GM21786 (cell line): ENCODE measurements at regions not wholly inside any gene's neighbourhood (a gene's known extent, or its start where the extent isn't known, plus 50 kb on each side); places are given as distances from the start of the nearest gene placed in this dataset.
"Not testable (repeated sequence)": the region's sequence is repeated elsewhere in the genome, so short reads cannot be mapped to it uniquely, and the experiment has no call there.

Source experiments
- ATAC-seq: cut with Tn5 transposase; IDR thresholded peaks from one replicate; pipeline ENCODE4 v1.9.1; 2021; ENCODE audit not compliant: unreplicated experiment

DNA sequence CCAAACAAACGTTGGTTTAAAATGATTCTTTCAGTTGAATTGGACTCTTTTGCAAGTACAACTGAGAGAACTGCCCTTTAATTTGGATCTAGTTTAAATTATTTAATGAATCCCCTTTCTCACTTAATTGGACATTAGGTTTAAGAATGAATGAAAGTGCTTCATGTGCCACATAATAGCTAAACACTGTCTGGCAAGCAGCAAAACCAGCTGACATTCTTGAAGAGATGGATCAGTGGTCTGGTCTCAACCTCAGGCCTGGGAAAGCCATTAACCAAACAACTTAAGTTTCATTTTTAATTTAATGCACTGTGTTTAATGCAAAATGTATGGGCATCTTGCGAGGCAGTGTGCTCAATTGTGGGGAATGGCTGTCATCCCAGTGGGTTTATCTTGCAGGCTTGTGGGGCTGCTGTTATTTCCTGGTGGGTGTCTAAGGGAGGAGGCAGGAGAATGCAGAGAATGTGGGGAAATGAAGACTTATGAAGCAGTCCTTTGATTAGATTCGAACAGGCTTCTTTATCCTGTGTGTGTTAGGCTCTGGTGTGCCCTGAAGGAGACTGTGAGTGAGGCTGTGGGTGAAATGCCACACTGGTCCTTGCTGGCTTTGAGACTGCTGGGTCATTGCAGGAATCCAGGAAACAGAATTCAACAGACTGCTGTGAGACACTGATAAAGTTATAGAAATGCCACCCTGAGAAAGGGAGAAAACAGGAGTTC is 144.1 kb upstream of the PELI2 start:
- no peak for ATAC-seq

DNA sequence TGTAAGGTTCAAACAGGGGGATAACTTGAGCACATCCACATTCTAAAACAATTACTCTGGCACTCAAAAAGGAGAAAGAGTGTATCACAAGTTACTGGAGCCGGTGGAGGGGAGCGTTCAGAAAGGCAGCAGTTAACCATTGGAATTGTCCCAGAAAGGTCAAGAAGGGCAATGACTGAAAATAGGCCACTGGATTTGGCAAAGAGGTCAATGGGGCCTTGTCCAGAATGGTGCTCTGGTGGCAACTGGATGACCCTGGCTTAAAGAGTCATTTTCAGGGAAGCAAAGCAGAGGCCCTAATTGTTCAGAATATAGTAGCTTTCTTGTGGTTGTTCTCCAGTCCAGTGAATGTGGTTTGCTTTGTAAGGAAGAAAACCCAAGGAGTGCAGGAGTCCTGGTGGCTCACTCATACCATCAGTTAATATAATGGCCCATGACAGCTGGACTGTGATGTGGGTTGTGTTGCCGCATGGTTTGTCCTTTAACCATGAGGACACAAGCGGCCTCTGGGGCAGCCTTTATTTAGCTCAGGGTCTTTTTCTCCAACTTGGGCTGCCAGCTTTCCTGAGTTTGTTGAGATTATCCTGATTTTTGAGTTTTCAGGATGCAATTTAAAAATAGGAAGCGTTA is 142.8 kb upstream of the PELI2 start:
- ATAC-seq: no peak

DNA sequence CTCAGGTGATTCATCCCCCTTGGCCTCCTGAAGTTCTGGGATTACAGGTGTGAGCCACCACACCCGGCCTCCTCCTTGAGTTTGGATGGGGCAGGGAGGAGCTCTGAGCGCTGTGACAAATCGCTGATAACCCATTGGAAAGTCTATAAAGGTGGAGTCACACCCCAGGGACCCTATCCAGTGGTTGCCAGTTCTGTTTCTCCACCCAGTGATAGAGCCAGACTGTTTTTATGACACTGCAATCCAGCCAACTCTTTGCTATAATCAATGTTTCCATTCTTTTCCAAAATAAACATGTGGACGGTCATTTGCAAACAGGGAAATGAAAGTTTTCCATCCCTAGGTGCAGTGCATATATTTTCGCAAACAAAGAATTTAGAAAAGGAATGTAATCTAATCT is 142.0 kb upstream of the PELI2 start:
- ATAC-seq: no peak

DNA sequence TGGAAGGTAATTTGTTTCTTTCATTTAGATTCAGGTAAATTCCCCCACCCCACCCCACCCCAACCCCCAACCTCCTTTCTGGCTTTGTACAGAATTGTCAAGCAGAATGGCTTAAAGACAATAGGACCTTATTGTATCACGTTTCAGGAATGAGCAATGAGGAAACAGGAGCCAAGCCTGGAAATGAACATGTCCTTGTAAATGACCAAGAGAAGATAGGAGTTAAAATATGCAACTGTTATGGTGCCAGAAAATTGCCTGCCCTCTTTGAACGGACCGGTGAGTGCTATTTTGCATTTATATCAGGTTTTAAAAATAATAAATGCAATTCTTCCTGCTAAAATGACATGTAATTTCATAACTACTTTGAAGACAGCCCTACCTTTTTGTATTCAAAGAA is 141.6 kb upstream of the PELI2 start:
- no peak for ATAC-seq

DNA sequence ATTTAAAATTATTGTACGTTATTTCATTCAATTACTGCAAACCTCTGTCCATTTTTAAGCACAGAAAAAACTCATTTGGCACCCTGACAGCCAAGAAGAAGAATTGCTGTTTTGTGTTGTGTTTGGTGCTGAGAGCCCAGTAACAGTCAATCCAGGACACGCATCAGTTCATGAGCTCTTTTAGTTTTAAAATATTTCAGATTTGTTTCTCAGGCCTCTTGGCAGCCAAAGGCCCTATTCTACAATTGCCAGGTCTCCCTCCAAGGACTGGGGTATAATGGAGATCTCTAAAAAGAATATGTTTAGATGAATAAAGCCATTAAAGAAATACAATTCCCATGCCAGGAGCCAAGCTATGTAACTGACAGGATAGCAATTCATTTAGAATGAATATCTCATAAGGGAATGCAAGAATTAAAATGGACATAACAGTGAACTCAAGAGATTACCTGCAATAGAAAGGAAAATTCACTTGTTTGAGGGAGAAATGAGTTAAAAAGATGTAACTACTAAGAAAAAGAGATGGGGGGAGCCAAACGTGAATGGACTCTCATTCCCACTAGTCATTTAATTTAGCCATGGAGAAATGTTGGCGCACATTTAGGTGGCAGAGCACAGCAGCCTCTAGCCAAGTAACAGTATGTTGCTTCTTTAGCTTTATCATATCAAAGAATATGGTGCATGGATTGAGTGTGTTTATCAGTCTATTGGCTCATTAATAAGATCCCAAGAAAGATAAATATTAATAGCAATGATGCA is 140.6 kb upstream of the PELI2 start:
- no peak for ATAC-seq

DNA sequence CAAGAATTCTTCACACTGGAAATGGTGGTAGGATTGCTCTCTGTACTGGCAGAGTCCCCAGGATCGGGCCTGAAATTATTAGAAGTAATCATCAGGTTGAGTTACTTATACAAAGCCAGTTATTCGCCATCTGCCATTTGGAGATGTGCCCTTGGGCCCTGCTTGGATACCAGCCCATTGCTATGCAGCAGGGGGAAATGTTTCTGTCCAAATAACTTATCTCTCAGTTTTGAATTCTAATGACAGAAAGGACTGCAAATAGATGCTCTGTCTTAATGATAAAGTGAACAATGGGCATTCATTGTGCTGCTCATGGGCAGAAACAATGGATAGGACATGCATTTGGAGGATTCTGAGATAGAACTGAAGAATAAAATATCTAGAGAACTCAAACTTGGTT is 139.1 kb upstream of the PELI2 start:
- ATAC-seq: no peak

DNA sequence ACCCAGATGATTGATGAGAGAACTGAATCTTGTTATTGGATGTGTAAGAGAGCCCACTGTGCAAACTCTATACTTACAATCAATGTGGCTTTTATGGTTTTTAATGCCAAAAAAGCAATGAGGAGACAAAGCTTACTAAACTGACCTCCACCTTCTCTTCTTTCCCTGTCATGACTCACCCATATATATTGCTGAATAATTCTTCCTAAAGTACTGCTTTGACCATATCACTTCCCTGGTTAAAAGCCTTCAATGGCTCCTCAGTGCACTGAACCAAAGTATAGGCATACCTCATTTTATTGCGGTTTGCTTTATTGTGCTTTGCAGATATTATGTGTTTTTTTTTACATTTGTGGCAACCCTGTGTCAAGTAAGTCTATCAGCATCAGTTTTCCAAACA is 138.4 kb upstream of the PELI2 start:
- no peak for ATAC-seq

DNA sequence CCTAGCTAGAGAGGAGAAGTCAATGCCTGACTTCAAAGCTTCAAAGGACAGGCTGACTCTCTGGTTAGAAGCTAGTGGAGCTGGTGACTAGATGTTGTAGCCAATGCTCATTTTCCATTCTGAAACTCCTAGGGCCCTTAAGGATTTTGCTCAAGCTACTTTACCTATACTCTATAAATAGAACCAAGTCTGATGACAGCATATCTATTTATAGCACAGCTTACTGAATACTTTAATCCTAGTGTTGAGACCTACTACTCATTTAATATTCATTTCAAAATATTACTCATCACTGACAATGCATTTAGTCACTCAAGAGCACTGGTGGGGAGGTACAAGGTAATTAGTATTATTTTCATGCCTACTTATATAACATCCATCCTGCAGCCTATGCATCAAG is 137.2 kb upstream of the PELI2 start:
- no peak for ATAC-seq

DNA sequence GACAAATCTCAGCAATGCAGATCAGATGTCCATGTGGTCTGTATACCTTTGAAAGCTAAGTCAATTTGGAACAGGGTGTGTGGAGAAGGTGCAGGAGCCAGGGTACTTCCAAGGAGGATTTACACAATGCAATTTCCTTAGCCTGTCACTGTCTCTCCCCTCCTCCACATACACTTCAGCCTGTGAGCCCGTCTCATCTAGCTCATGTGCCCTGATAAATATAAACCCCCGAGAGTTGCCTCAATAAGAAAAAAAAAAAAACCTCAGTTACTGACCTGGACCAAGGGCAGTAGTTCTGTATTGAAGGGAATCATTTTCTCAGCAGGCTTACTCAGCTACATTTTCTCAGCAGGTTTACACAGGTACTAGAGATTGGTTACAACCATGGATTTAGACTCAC is 132.1 kb upstream of the PELI2 start:
- no peak for ATAC-seq

DNA sequence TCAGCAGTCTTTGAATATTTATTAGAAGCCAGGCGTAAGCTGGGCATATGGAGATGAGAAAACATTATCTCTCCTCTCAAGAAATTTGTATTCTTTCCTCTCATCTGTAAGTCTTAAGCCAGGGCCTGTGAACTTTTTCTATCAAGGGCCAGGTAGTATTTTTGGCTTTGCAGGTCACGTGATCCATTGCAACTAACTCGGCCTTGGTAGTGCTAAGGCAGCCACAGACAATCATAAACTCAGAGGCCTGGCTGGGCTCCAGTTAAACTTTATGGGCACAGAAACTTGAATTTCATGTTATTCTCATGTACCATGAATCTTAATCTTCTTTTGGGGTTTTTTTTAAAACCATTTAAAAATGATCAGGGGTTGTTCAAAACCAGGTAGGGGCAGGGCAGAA is 117.4 kb upstream of the PELI2 start:
- ATAC-seq: no peak

DNA sequence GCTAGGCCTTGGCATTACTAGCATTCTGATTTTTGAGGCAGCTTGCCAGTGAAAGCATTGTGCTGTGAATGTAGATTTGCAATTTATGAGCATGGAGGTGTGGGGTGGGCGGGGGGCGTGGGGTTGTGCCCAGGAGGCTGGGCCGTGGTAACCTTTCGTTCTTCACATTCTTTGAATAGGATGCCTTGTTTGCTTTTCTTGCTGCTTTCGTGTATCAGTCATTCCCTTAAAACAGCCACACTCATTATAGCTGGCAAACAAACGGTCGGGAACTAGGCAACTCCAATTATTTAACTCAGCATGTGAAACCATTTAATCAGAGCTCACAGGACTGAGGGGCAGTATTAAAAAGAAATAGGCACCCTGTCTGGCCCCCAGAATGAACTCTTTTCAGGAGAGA is 115.9 kb upstream of the PELI2 start:
- no peak for ATAC-seq

DNA sequence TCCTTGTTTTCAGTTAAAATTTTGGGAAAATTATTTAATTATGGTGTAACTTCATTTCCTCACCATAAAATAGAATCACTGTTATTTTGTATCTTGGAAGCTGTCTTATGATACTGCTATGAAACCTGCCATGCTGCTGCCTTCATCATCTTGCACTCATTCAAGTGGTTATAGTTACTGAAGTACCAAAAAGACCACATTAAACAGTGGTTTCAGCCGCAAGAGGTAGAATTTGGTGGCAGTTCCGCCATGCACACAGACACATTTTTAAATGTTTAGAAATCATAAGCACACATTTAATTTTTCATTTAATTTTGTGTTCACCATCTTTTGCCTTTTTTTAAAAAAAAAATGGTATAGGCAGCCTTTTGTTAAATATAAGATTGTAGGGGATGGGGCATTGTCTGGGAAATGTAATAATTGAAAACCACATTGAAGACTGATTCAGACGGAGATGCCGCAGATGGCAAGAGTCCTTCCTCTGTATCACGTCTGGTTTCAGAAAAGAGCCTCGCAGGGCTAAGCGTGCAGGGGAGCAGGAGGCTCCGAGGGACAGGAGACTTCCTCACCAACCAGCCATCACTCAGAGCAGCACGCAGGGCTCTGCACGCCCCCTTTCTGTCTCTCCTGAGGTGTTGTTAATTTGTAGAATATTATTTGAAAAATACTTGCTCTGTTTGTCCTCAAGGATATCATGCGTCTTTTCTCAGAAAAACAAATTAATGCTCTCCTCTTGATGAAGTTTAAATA is 115.2 kb upstream of the PELI2 start:
- ATAC-seq: peak; percentile 61

DNA sequence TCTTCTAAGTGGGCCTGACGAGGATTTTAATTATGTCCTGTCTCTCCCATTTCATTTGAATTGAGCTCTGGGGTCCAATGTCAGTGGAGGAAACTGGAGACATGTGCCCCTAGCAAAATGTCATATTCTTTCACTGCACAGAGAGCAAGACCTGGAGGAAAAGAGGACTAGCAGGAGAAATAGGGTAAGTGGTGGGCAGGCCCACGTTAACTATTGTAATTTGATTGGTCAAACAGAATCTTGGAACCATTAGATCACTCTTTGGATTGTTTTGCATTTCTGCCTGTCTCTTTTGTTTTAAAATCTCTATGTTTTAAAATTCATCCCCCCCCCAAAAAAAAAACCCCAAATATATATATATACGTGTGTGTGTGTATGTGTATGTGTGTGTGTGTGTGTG is 113.9 kb upstream of the PELI2 start:
- no peak for ATAC-seq

DNA sequence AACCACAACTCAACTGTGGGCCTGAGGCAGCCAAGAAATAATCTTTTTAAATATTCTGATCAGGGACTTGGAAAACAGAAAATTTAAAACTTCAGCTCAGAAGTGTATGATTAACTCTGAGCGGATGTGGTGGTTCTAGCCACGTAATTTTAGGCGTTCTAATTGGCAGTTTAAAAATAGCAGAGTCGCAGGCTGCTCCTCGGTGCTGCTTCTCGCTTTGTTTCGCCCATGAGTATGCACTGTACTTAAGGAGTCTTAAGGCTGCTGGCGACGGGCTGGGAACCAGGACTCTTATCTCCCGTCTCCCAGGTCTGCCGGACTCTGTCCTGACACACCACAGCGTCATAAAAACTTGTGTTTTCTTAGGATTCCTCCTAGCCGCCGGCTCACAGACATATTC is 113.4 kb upstream of the PELI2 start:
- ATAC-seq: peak; percentile 88

DNA sequence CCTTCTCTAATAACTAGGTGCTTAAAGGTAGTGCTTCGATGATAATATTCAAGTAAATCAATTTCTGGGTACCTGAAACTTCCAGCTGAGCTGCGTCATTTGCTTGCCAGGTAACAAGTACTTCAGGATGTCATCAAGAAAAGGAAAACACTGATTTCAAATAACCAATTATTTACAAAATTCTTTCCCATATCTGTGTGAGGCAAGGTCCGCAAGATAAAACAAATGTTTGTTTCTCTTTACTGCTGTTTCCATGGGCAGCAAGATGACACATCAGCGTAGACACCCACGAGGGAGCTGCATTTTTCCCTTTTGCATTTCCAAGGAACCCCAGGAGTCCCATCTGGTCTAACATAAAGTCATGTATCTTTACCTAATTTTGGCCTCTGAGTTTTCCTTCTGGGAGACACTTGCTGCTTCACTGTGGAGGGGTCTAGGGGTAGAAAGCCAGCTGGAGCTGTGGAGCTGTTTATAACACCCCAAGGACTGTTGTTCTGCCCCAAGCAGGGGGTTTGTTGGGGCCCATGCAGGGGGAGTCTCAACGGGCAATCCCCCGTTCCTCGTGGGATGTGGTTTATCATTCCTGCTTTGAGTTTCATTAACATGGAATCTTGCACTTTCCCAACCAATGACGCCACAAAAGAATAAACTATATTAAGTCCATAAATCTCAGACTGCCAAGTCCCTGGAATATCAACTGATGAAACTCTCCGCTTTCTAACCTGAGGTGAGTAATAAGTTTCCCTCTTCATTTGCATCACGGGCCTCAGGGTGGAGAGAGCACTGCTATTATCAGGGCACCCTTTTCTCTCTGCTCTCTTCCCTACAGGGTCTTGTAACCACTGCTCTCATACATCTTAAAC is 112.8 kb upstream of the PELI2 start:
- ATAC-seq: peak; percentile 5

DNA sequence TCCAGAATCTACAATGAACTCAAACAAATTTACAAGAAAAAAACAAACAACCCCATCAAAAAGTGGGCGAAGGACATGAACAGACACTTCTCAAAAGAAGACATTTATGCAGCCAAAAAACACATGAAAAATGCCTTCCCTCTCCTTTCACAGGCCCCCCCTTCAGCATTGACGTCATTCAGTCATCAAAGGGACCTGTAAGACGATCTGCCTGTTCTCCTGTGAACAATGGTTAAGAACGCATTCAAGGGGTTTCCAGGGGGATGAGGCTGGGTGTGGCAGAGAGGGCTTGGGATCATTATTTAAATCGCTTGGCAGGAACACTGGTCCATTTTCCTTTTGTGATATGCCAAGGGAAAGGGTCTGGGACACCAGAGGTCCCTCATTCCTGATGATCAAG is 110.7 kb upstream of the PELI2 start:
- ATAC-seq: not testable (repeated sequence)

DNA sequence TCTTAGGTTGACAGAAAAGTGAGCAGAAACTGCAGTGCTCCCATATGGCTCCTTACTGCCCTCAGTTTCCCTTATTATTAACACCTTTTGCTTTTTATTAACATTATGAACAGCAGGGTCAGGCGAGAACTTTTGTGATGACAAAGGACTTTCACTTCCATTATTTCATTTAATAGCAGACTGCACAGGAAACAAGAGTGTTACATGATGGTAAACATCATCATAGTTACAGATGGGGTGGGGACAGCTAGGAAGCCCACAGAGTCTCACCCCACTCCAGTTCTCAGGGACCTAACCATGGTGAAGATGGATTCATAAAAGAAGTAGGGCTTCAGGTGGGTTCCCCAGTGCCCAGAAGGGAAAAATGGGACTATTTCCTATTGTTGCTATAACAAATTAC is 110.1 kb upstream of the PELI2 start:
- ATAC-seq: no peak

DNA sequence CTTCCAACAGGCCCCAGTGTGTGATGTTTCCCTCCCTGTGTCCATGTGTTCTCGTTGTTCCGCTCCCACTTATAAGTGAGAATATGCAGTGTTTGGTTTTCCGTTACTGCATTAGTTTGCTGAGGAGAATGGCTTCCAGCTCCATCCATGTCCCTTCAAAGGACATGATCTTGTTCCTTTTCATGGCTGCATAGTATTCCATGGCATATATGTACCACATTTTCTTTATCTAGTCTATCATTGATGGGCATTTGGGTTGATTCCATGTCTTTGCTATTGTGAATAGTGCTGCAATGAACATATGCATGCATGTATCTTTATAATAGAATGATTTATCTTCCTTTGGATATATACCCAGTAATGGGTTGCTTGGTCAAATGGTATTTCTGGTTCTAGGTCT is 109.5 kb upstream of the PELI2 start:
- not testable (repeated sequence) for ATAC-seq

DNA sequence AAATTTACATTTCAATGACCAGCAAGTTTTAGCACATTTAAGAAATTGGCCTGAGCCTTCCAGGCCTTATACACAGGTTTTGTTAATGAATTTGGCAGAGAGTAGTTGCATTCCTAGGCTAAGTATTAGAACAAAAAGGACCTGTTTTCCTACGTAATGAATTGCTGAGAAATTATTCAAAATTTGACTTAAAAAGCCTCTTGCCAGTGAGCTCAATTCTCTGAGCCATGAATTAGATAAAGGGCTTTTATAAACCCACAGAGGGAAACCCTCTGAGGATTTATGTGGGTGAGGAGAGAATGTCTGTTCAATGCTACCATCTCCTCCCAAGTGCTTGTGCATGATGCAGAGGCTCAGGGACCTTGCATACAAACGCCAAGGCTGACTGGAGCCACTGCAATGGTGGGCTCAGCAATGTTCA is 94.5 kb upstream of the PELI2 start:
- ATAC-seq: no peak

DNA sequence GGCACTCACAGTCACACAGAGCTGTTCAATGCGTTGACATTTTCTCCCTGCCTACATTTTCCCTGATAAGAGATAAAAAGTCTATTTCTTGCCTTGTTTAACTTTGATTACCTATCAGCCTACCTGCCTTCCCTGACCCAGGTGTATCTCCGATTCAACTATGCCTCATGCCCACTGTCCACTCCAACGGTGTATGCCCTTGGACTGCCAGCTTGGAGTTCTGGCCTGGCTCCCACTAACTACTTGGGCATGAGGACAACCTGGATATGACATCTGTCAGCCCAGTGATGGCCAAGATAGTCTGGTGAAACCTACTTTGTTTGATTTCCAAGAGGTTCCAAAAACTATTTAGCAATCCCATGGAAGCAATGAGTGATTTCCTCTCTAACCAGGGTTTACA is 93.0 kb upstream of the PELI2 start:
- ATAC-seq: no peak

DNA sequence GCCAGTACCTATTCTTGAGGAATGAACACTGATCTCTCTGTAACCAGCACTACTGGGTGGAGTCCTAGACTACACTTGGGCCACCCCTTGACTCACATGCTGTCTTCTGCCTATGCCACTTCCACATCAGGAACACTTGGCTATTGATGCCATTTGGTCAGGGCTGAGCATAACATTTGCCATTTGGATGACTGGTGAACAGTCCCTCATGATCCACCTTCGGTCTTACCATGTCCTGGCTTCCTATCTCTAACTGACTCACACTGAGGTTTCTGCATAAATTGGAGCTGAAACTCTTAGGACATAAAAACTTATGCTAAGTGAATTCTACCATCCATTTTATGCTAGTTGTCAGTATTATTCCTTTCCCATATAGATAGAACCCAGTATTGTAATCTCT is 91.7 kb upstream of the PELI2 start:
- no peak for ATAC-seq
